SU-DHL-6 (cell line): ENCODE measurements at regions not wholly inside any gene's neighbourhood (a gene's known extent, or its start where the extent isn't known, plus 50 kb on each side); places are given as distances from the start of the nearest gene placed in this dataset.

Experiments
- EZH2phosphoT487 ChIP-seq: fragments of 200-600 bp; sonication (generic), shearing (Covaris generic); conservative IDR thresholded peaks from 2 replicates; pipeline ENCODE4 v1.6.1; 2018; ENCODE audit warnings: mild to moderate bottlenecking, antibody characterized with exemption, low read length, moderate library complexity, mixed read lengths
- TF ChIP-seq, protein P1 (sequence below): fragments of 200-600 bp; sonication (generic); IDR thresholded peaks from one replicate; pipeline ENCODE4 v1.5.1; 2017; ENCODE audit warnings: antibody characterized with exemption, mild to moderate bottlenecking, low read length, moderate library complexity; ENCODE audit not compliant: insufficient read depth, poor library complexity, severe bottlenecking

GRCh38 chr2:5895284-5895683, 203.1 kb downstream of the SOX11 start:
- TF ChIP-seq, protein P1, sequence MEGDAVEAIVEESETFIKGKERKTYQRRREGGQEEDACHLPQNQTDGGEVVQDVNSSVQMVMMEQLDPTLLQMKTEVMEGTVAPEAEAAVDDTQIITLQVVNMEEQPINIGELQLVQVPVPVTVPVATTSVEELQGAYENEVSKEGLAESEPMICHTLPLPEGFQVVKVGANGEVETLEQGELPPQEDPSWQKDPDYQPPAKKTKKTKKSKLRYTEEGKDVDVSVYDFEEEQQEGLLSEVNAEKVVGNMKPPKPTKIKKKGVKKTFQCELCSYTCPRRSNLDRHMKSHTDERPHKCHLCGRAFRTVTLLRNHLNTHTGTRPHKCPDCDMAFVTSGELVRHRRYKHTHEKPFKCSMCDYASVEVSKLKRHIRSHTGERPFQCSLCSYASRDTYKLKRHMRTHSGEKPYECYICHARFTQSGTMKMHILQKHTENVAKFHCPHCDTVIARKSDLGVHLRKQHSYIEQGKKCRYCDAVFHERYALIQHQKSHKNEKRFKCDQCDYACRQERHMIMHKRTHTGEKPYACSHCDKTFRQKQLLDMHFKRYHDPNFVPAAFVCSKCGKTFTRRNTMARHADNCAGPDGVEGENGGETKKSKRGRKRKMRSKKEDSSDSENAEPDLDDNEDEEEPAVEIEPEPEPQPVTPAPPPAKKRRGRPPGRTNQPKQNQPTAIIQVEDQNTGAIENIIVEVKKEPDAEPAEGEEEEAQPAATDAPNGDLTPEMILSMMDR, result no peak
- no peak for TF ChIP-seq EZH2phosphoT487
